ENCODE measurements at regions not wholly inside any gene's neighbourhood (a gene's known extent, or its start where the extent isn't known, plus 50 kb on each side); places are given as distances from the start of the nearest gene placed in this dataset.
"Not testable (repeated sequence)": the region's sequence is repeated elsewhere in the genome, so short reads cannot be mapped to it uniquely, and the experiment has no call there.

DNA sequence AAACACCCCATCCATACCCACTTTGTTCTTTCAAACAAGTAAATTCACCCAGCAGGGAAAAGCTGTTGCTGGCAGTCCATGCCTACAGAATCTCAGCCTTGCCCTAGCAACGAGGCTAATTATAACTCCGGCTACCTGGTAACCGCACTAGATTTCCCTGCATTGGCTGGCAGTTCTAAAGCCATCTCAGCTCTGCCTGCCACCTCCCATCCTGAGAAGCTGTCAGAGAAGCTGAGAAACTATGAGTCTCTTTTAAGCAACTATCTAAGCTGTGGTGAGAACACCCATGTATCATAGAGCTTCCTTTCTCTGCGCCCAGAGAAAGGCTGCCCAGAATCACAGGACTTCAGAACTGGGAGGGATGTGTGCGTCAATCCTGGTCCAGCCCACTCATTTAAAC, 126.5 kb upstream of the NBPF9 start:
- not testable (repeated sequence) for DNase-seq

DNA sequence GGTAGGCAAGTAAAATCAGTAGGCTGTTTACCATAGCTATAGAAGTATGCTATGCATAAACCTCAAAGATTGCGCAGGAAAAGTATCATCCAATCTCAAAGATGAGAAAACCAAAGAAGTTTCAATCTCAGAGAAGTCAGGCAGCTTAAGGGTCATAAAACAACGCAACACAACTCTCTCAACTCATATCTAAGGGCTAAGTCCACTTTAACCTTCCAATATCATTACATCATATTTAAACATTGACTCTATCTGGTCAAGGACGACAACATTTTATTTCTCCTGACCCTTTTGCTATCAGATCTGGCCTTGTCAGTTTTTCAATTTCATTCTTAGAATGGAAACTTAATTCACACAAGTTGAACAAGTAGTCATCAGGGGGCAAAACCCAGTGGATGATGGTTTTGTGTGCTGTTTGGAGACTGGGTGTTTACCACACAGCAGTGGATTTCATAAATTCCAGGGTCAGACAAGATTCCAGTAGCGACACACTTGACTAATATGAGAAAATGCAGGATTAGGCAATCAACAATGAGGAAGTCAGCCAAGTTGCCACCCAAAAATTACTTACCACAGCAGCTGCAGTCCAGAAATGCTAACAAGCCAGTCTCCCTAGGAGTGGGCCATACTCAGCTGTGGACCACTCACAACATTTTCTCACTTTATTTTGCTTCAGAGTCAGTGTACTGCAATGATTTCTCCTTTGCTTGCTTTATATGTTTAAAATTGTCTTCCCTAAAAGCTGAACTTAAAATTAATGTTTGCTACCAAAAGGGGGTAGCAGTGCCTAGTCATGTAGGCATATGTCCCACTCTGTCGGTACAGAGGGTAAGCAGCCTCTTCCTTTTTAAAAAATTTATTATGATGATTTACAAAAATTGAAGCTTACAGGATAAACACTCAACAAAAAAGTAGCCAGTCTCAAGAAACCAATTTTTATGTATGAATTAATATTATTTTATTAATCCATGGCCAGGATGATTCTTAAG, 131.9 kb upstream of the NBPF9 start:
- not testable (repeated sequence) for DNase-seq

- DNase-seq, result not testable (repeated sequence)
These were observed 134.2 kb upstream of the NBPF9 start for GRCh38 chr1:149237515-149237914.

- not testable (repeated sequence) for DNase-seq
These were observed 136.7 kb upstream of the NBPF9 start for GRCh38 chr1:149239897-149240508.

DNA sequence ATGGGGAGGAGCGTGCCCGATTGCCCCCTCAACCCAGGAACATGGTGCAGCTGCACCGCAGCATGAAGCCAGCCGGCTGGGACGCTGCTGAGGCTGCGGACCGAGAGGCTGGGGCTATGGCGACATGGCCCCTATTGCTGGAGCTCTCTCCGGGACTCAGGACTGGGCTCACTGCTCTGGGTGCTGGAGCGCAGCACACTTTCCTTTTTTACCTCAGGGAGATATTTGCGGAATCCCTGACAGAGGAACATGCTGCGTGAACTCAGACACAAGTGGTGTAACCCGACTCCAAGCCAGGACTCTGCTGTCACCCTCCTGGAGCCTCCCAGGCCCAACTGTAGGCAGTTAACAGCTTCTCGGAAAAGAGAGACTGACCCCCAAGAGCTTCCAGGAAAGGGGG, 137.2 kb upstream of the NBPF9 start:
- not testable (repeated sequence) for DNase-seq

GRCh38 chr1:149241272-149241671, 137.9 kb upstream of the NBPF9 start:
- DNase-seq, result not testable (repeated sequence)

DNA sequence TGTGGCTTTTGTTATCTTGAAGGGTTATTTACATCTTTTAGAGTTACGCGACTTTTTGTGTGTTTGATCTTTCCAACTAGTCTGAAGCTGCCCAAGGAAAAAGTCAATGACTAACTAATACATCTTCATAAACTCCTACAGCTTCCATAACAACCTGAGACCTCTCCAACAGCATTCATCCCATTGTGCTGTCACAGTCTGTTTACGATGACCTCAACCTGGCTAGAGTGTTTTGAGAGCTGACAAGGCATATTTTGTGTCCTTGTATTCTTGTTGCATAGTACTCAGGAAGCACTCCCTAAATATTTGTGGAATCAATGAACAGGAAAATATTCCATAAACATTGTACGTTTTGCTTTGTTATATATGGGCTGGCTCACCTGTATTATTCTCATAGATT, 140.2 kb upstream of the NBPF9 start:
- not testable (repeated sequence) for DNase-seq

- not testable (repeated sequence) for DNase-seq
These were observed 141.3 kb upstream of the NBPF9 start for GRCh38 chr1:149244621-149245020.

DNA sequence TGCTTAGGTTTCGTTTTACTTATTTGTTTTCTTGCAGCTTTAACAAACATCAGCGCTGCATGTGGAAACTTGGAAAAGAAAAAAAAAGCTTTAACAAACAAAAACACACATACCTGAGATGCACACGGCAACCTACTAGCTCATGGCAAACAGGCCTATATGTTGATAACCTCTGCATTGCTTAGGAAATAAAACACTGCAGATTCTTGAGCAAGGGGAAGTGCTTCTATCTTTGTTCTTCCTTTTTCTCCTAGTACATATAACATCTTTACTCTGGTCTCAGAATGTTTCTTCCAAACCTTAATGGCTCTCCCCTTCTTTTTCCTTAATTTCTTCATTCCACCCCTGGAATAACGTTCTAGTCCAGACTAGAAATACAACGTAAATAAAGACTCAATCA, 142.9 kb upstream of the NBPF9 start:
- DNase-seq, result not testable (repeated sequence)

GRCh38 chr1:149248610-149249009, 145.3 kb upstream of the NBPF9 start:
- DNase-seq, result not testable (repeated sequence)

DNA sequence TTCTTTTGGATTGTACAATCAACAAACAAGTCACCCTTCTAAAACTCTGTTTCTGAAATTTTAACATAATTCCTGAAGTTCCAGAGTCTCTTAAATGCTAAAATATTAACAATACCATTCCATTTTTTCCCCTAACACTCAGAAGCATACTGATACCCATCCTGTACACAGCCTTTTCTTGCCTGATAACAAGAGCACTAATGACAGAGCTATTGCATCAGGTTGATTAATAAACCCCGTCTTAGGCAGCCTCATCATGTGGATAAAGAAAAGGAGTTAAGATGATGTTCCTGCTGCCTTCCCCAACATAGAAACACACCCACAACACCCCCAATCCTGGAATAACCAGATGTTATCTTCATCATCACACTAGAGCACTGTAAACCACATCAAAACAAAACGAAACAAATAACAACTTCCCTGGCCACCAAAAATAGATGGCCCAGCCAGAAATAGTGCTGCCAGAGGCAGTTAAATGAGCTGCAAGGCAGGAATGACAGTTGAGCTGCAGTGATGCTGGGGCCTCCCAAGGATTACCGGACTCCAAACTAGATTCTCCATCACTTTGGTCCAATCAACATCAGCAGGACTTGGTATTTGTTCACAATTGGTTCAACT, 146.6 kb upstream of the NBPF9 start:
- not testable (repeated sequence) for DNase-seq

DNA sequence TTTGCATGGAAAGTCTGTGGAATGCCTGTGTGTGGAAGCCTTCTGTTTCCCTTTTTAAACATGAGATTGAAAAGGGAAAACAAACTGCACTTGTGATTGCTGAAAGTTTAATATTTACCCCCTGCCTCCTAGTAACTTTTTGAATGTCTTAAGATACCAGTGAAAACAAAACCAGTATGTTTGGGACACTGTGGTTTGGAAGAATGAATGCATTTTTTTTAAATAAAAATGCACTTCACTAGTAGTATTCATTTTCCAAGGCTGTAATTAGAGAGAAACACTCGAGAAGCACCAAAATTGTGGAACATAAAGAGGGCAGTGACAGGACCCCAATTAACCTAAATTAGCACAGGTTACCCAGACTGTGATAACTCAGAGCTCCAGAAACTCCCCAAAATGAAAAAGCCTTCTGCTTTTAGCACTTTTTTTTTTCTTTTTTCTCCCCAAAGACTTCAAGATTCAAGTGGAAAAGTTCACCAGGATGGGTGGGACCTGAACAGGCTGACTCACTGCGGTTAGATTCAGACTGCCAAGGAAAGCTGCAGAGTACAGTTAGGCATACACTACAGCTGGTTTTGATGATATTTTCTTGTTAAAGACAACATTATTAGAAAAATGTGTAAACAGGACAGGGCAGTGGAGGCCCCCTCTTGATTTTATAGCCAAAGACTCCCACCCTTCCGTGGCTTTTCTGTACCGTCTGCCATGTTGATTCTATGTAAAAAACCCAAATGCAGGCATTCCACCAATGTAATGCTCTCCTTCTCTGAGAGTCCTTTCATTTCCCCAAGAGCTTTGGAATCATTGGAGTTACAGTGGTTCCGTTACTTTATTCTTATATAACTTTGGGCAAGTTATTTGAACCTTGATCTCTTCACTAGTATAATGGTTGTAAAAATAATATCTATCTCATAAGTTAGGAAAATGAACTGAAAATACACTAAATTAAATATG, 151.8 kb upstream of the NBPF9 start:
- not testable (repeated sequence) for DNase-seq

DNA sequence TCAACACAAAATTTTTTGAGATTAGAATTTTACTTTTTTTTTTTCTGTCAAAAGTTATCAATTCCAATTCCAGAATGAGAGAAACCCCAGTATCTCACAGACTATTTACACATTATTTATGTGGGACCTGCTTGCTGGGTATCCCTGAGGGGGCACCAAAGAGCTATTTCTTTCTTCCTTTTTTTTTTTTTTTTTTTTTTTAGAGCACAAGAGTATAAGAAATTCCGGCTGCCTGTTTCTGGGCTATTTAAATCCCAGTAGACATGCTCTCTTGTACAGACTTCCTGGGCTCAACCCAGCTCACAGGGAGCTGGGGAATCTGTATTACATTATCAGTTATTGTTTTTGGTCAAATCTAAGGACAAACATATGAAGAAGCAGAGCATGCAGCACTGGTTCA, 156.9 kb upstream of the NBPF9 start:
- not testable (repeated sequence) for DNase-seq

GRCh38 chr1:149260736-149261340, 157.5 kb upstream of the NBPF9 start:
- not testable (repeated sequence) for DNase-seq

DNA sequence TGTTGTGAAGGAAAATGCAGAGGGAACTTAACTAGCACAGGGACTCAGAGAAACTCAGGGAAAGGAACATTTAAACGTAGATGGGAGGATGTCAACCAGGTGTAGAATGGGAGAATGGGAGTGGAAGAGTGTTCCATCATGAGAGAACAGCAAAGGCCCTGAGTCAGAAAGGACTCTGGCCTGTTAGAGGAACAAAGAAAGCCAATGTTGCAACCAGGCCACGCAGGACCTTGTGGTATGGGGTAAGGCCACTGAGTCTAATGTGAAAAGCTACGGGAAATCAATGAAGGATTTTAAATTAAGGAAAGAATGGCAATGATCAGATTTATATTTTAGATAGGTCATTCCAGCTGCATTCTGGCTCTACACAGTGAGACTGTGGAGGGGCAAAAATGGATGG, 163.9 kb upstream of the NBPF9 start:
- not testable (repeated sequence) for DNase-seq

- not testable (repeated sequence) for DNase-seq
These were observed 165.8 kb upstream of the NBPF9 start for GRCh38 chr1:149269001-149269702.

DNA sequence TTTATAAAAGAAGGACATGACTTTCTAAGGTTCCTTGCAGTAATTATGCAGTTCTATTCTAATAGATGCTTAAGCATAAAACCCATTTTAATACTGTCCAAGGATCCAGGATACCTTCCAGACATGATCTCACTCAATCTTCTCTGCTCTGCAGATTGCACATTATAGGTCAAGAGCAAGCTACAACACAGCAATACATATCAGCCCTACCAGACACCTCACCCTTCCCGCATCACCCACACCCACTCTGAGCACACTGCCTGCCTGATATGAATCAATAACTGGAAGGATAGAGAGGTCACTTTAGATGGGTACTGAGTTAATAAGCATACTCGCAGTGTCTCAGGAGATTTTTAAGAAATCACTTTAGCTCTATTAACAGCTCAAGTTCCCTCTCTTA, 166.5 kb upstream of the NBPF9 start:
- not testable (repeated sequence) for DNase-seq

DNA sequence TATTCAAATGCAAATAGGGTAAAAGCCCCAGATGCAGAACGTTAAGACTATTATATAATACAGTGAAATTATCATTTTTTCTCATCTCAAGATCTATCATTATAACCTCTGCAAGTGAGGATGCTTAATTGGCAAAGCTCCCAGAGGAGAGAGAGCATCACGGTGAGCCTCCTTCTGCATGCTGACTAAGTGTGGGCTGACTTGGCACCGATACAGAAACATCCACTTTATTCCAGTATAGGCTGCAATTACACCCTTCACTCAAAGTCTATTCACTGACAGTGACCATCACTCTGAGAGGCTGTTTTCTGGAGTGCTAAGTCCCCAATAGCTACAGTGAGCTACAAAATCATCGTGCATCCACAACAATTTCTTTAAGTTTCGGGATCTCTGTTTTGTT, 171.1 kb upstream of the NBPF9 start:
- DNase-seq, result not testable (repeated sequence)

DNA sequence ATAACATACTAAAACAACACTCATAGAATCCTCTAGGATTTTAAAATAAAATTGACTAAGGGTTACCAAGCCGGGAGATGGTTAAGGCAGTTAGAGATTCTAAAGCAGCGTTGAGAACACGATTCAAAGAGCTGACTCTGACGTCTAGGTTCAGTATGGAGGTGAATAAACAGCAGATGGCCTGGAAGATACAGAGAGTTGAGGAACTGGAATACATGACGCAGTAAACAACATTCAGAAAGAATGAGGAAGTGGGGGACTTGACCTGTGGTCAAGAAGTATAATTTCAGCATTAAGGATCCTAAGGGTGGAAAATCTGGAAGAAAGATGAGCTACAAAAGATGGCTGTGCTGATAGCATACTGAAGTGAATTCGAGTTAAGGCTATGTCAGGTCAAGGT, 172.5 kb upstream of the NBPF9 start:
- not testable (repeated sequence) for DNase-seq

GRCh38 chr1:149276496-149276895, 173.1 kb upstream of the NBPF9 start:
- DNase-seq, result not testable (repeated sequence)
